Heart left ventricle (tissue), 13 donors: ENCODE measurements at regions not wholly inside any gene's neighbourhood (a gene's known extent, or its start where the extent isn't known, plus 50 kb on each side); places are given as distances from the start of the nearest gene placed in this dataset.

Experiments
- POLR2A ChIP-seq, 2 donors: fragments of 450-650 bp; IDR thresholded peaks; one replicate each; pipeline ENCODE4 v1.6.1; 2017; ENCODE audit warnings: antibody characterized with exemption in 2 of 2, mild to moderate bottlenecking in 2 of 2, moderate library complexity in 2 of 2
- TF ChIP-seq, protein P1 (sequence below), 12 donors: fragments of 200-600 bp; sonication (generic) in 4 of 12; IDR thresholded peaks; one replicate each; pipeline versions ENCODE4 v1.5.0 to v1.8.0; 2018 to 2022; ENCODE audit warnings: antibody characterized with exemption in 12 of 12, mild to moderate bottlenecking in 5 of 12
- donor health status: ischemic (EF 13 %, LVEDD 7.1; RV severe dilation, severe dysfunction).
- donor health status: DM: no; HTN: yes; CAD: no.
- donor health status: DM: no; HTN: no; CAD: no.
- donor health status: ischemic (EF 25% LVEDD 6.9; RV normal size, moderate dysfunction).
- donor health status: ischemic (EF 25% LVEDD 5.7; RV mildly dilated, moderate dysfunction).
- donor health status: ischemic (EF 35%, LVEDD 5.7; RV mildly dilated, moderate dysfunction).
- donor health status: nonischemic (EF 11% LVEDD 7.7; RV severe dilation, severe dysfunction).
- donor health status: DM: yes; HTN: yes; CAD: no.
- donor health status: PGD.
- donor health status: ischemic (EF 29% LVEDD 5.4; RV normal size, mild dysfunction).
- donor health status: nonischemic (EF 23%, LVEDD 6.1; RV moderate dilation, normal function).

GRCh38 chr9:108024604-108025003, 535.0 kb upstream of the KLF4 start:
- no peak for TF ChIP-seq POLR2A (IDR thresholded peaks at IDR 0.05)
- TF ChIP-seq, protein P1, sequence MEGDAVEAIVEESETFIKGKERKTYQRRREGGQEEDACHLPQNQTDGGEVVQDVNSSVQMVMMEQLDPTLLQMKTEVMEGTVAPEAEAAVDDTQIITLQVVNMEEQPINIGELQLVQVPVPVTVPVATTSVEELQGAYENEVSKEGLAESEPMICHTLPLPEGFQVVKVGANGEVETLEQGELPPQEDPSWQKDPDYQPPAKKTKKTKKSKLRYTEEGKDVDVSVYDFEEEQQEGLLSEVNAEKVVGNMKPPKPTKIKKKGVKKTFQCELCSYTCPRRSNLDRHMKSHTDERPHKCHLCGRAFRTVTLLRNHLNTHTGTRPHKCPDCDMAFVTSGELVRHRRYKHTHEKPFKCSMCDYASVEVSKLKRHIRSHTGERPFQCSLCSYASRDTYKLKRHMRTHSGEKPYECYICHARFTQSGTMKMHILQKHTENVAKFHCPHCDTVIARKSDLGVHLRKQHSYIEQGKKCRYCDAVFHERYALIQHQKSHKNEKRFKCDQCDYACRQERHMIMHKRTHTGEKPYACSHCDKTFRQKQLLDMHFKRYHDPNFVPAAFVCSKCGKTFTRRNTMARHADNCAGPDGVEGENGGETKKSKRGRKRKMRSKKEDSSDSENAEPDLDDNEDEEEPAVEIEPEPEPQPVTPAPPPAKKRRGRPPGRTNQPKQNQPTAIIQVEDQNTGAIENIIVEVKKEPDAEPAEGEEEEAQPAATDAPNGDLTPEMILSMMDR (IDR thresholded peaks at IDR 0.05): no peak
